GM10248 (cell line): ENCODE measurements at regions not wholly inside any gene's neighbourhood (a gene's known extent, or its start where the extent isn't known, plus 50 kb on each side); places are given as distances from the start of the nearest gene placed in this dataset.

Experiments used
- CTCF ChIA-PET: fragments of 300-600 bp; sonication (Branson Sonifier 250); formaldehyde crosslinking; extraction: SDS; loops from one replicate; lab custom pipeline; 2021; ENCODE audit warnings: antibody characterized with exemption; lab: Yijun Ruan, JAX
- POLR2A ChIA-PET: fragments of 350-650 bp; sonication (Branson Sonifier 250); formaldehyde crosslinking; extraction: SDS; loops from one replicate; lab custom pipeline; 2020; ENCODE audit warnings: antibody characterized with exemption; lab: Yijun Ruan, JAX
- DNase-seq: peaks from one replicate; pipeline ENCODE4 v3.0.0; 2012; ENCODE audit errors: extremely low spot score
- CTCF ChIP-seq: IDR thresholded peaks from 2 replicates; pipeline ENCODE4 v1.5.1; 2012; ENCODE audit warnings: mild to moderate bottlenecking, low read depth; ENCODE audit errors: extremely low read depth, missing control alignments, control extremely low read depth

DNA sequence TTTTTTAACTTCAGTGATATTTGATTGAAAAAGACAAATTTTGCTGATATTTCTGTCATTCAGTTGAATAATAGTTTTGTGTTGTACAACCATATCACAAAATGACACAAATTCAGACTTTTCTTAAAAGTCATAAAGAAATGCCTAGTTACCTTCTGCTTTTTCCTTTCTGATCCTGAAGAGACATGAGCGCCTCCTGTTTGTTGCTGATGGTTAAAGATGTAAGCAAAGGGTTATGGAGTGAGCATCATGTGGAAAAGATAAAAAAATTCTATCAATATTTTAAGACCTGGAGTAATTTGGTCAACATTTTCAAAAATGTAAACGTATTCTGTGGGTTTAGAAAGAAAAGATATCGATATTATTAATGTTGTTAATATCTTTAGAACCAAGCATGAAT lies 669.9 kb upstream of the NR3C2 start:
- CTCF ChIA-PET = no interaction called here
- no peak for DNase-seq
- TF ChIP-seq CTCF = no peak
- POLR2A ChIA-PET = no interaction called here

GRCh38 chr4:149110481-149110880 lies 668.3 kb upstream of the NR3C2 start:
- ChIA-PET CTCF (interaction anchor here (0.6 to 1.0 kb wide), 3 partner anchors 9 to 533 kb away, joined by 3 read pairs; no protein-coding TSS in a partner anchor), POLR2A (no interaction called here)
- TF ChIP-seq CTCF = no peak

GRCh38 chr4:149108626-149109025 lies 666.4 kb upstream of the NR3C2 start:
- CTCF ChIA-PET = interaction anchor here (0.9 kb wide), 1 partner anchor 84 kb away, joined by 3 read pairs; no protein-coding TSS in a partner anchor
- POLR2A ChIA-PET = interaction anchor here (0.6 kb wide), 1 partner anchor 525 kb away, joined by 3 read pairs; no protein-coding TSS in a partner anchor
- no peak for DNase-seq
- TF ChIP-seq CTCF = no peak

More at GRCh38 chr4:149110481-149110880, 668.3 kb upstream of the NR3C2 start:
- DNase-seq = no peak

GRCh38 chr4:149102765-149103164 lies 660.6 kb upstream of the NR3C2 start:
- TF ChIP-seq CTCF = no peak
- POLR2A ChIA-PET = no interaction called here
- DNase-seq = no peak
- CTCF ChIA-PET = interaction anchor here (1.2 to 1.4 kb wide), 2 partner anchors 20 to 22 kb away, joined by 3 read pairs; no protein-coding TSS in a partner anchor

- POLR2A ChIA-PET = no interaction called here
Observed at GRCh38 chr4:149101649-149102048, 659.4 kb upstream of the NR3C2 start.

GRCh38 chr4:149095811-149096210 lies 653.6 kb upstream of the NR3C2 start:
- no peak for TF ChIP-seq CTCF
- ChIA-PET CTCF (no interaction called here), POLR2A (no interaction called here)
- no peak for DNase-seq

More at GRCh38 chr4:149101649-149102048, 659.4 kb upstream of the NR3C2 start:
- CTCF ChIA-PET = interaction anchor here (1.4 kb wide), 2 partner anchors 9 to 19 kb away, joined by 3 read pairs; no protein-coding TSS in a partner anchor
- TF ChIP-seq CTCF = no peak
- no peak for DNase-seq
